CD8-positive, alpha-beta memory T cell (primary cell): ENCODE measurements at regions not wholly inside any gene's neighbourhood (a gene's known extent, or its start where the extent isn't known, plus 50 kb on each side); places are given as distances from the start of the nearest gene placed in this dataset.

Experiments used
- CTCF ChIA-PET: fragments of 350-600 bp; sonication (Branson Sonifier 250); formaldehyde crosslinking; loops from one replicate; lab custom pipeline; 2021; ENCODE audit warnings: antibody characterized with exemption; lab: Charles Lee
- POLR2A ChIA-PET: fragments of 350-600 bp; sonication (Branson Sonifier 250); formaldehyde crosslinking; loops from one replicate; lab custom pipeline; 2021; ENCODE audit warnings: antibody characterized with exemption; lab: Charles Lee
- DNase-seq, 5 donors: peaks; one replicate each; pipeline versions ENCODE4 v3.0.0 to v3.0.0-alpha.2; 2020 to 2022; ENCODE audit warnings: mixed read lengths in 1 of 5
- H3K27ac ChIP-seq: one replicate; pipeline ENCODE4 v1.7.0; 2013; ENCODE audit warnings: low read depth, mild to moderate bottlenecking, low read length, moderate library complexity
- H3K27me3 ChIP-seq: 2 replicates; pipeline ENCODE4 v1.7.0; 2013; ENCODE audit warnings: low read length, mild to moderate bottlenecking; ENCODE audit not compliant: insufficient read depth, poor library complexity, severe bottlenecking
- H3K36me3 ChIP-seq: 2 replicates; pipeline ENCODE4 v1.7.0; 2013; ENCODE audit warnings: mild to moderate bottlenecking, low read length, moderate library complexity; ENCODE audit not compliant: insufficient read depth
- H3K4me1 ChIP-seq: 2 replicates; pipeline ENCODE4 v1.7.0; 2013; ENCODE audit warnings: mild to moderate bottlenecking, low read length, moderate library complexity; ENCODE audit not compliant: insufficient read depth
- H3K4me3 ChIP-seq: 2 replicates; pipeline ENCODE4 v1.7.0; 2013; ENCODE audit warnings: mild to moderate bottlenecking, low read length
- H3K9me3 ChIP-seq: 2 replicates; pipeline ENCODE4 v1.7.0; 2013; ENCODE audit warnings: mild to moderate bottlenecking, low read length
- H3K27ac Mint-ChIP-seq, 8 donors: one replicate each; pipeline ENCODE4 v1.8.0; 2020 to 2021; ENCODE audit warnings: mixed read lengths in 8 of 8, mild to moderate bottlenecking in 6 of 8, inconsistent platforms in 3 of 8, moderate library complexity in 3 of 8
- H3K27me3 Mint-ChIP-seq, 2 donors: one replicate each; pipeline ENCODE4 v1.8.0; 2020 to 2021; ENCODE audit warnings: mixed read lengths in 2 of 2, mild to moderate bottlenecking in 1 of 2, moderate library complexity in 1 of 2
- H3K36me3 Mint-ChIP-seq, 3 donors: one replicate each; pipeline ENCODE4 v1.8.0; 2020 to 2021; ENCODE audit warnings: mixed read lengths in 3 of 3, inconsistent platforms in 1 of 3, mild to moderate bottlenecking in 1 of 3
- H3K4me1 Mint-ChIP-seq, 3 donors: one replicate each; pipeline ENCODE4 v1.8.0; 2020 to 2021; ENCODE audit warnings: mixed read lengths in 3 of 3, inconsistent platforms in 1 of 3, mild to moderate bottlenecking in 1 of 3
- H3K4me3 Mint-ChIP-seq, 7 donors: one replicate each; pipeline ENCODE4 v1.8.0; 2020 to 2021; ENCODE audit warnings: mixed read lengths in 7 of 7, mild to moderate bottlenecking in 6 of 7, moderate library complexity in 4 of 7, inconsistent platforms in 2 of 7
- H3K9me3 Mint-ChIP-seq, 5 donors: one replicate each; pipeline ENCODE4 v1.8.0; 2020 to 2022; ENCODE audit warnings: mixed read lengths in 5 of 5, mild to moderate bottlenecking in 3 of 5, moderate library complexity in 2 of 5, inconsistent platforms in 1 of 5

DNA sequence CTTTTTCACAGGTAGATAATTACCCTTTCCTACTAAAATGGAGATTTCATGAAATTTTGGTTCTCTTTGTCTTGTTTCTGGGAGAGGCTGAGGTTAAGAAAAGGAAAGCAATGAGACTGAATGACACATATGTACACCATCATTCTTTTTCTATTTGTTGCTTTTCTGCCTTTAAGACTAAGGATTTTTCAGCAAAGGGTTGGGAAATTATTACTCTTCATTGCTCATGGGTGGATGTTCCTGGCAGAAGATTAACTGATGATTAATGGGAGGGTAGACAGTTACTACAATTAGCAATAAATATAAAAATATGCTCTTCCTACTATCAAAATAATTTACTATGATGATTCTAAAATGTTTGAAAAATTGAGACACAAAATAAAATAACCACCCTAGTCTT, 316.5 kb upstream of the USP24 start:
- H3K9me3 Mint-ChIP-seq, result no peaks in the 10 kb centered on the region
- no peaks in the 10 kb centered on the region for H3K27me3 ChIP-seq
- H3K9me3 ChIP-seq, result no peaks in the 10 kb centered on the region
- no peaks in the 10 kb centered on the region for H3K36me3 ChIP-seq
- no peaks in the 10 kb centered on the region for H3K4me1 Mint-ChIP-seq
- H3K4me3 Mint-ChIP-seq, result no peak overlapping the region
- no peak overlapping the region for H3K27ac ChIP-seq
- CTCF ChIA-PET, result no interaction called here
- H3K27ac Mint-ChIP-seq, result no peak overlapping the region
- POLR2A ChIA-PET, result no interaction called here
- no peaks in the 10 kb centered on the region for H3K36me3 Mint-ChIP-seq
- DNase-seq, result no peak
- peaks cover 0 to 30% of the 10 kb centered on the region in 2 donors for H3K27me3 Mint-ChIP-seq
- no peaks in the 10 kb centered on the region for H3K4me1 ChIP-seq
- no peak overlapping the region for H3K4me3 ChIP-seq

DNA sequence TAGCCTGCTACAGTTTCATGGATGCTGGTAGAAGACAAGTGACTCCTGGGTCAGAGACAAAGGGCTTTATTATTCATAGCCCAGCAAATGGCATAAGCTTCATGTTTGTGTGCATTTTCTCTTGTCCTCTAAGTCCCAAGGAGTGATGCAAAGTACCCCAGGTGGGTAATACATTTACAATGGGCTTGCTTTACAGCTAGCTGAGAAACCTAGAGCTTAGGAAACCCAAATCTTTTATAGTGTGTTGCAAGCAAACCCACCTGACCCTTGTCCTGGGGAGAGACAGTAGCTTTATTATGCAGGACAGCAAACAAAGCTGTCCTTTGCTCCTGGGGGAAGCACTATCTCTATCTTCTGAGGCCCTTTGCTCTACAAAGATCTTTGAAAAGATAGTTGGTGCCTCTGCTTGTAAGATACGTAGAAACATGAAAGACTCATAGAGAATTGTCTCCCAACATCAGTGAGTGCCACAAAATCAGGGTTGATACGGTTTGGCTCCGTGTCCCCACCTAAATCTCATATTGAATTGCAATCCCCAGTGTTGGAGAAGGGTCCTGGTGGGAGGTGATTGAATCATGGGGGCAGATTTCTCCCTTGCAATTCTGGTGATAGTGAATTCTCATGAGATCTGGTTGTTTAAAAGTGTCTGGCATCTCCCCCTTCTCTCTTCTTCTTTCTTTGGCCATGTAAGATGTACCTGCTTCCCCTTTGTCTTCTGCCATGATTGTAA, 315.8 kb upstream of the USP24 start:
- H3K4me3 Mint-ChIP-seq, result no peak overlapping the region
- ChIA-PET CTCF (no interaction called here), POLR2A (no interaction called here)

DNA sequence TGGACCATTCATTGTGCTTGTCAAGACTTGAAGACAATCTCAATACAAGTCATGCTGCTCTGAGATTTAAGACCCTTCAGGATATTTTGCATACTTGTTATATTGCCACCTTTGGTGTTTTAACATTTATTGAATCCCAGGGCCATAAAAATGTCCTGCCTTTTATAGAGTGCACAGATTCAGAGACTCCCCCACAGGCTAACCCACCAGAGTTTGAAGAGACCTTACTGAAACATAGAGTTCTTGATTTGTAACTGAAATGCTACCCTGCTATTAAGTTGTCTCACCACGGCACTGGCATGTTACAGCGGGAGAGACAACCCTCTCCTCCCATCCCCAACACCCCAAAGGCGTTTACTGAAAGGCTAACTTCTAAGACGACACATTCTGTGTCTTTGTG, 313.9 kb upstream of the USP24 start:
- CTCF ChIA-PET, result no interaction called here
- POLR2A ChIA-PET, result no interaction called here

More for the DNA sequence above, 315.8 kb upstream of the USP24 start:
- Mint-ChIP-seq H3K9me3 (no peaks in the 10 kb centered on the region), H3K27me3 (peaks cover 0 to 33% of the 10 kb centered on the region in 2 donors), H3K27ac (no peak overlapping the region), H3K36me3 (no peaks in the 10 kb centered on the region), H3K4me1 (no peaks in the 10 kb centered on the region)
- H3K27ac ChIP-seq, result no peak overlapping the region
- H3K9me3 ChIP-seq, result no peaks in the 10 kb centered on the region
- H3K4me1 ChIP-seq, result no peaks in the 10 kb centered on the region
- H3K36me3 ChIP-seq, result no peaks in the 10 kb centered on the region
- no peak overlapping the region for H3K4me3 ChIP-seq
- H3K27me3 ChIP-seq, result no peaks in the 10 kb centered on the region
- no peak for DNase-seq

DNA sequence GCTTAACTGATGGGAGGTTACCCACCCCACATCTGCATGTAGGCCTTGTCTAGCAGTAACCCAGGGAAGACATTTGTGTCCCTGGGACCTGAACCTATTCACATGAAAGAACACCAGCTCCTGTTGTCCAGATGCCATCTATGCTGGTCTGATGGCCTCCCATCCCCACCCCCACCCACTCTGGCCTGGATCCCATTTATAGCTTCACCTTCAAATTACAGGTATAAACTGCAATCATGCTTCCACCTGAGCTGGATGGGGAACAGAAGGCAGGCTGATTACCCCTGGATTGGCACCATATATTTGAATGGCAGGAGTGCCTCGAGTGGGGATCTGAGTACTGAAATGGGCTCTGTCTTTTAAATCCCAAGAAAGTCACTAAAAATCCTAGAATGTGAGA, 312.7 kb upstream of the USP24 start:
- H3K4me3 ChIP-seq, result no peak overlapping the region
- no peaks in the 10 kb centered on the region for H3K9me3 ChIP-seq
- ChIA-PET POLR2A (no interaction called here), CTCF (no interaction called here)
- H3K4me3 Mint-ChIP-seq, result no peak overlapping the region
- H3K4me1 ChIP-seq, result no peaks in the 10 kb centered on the region
- DNase-seq, result no peak
- no peak overlapping the region for H3K27ac ChIP-seq
- H3K27me3 Mint-ChIP-seq, result peaks cover 5 to 25% of the 10 kb centered on the region in 2 donors
- no peaks in the 10 kb centered on the region for H3K36me3 ChIP-seq
- no peaks in the 10 kb centered on the region for H3K4me1 Mint-ChIP-seq
- H3K36me3 Mint-ChIP-seq, result no peaks in the 10 kb centered on the region
- no peak overlapping the region for H3K27ac Mint-ChIP-seq
- H3K9me3 Mint-ChIP-seq, result no peaks in the 10 kb centered on the region
- no peaks in the 10 kb centered on the region for H3K27me3 ChIP-seq

More for the DNA sequence above, 313.9 kb upstream of the USP24 start:
- no peaks in the 10 kb centered on the region for H3K36me3 ChIP-seq
- no peak overlapping the region for H3K27ac ChIP-seq
- H3K27ac Mint-ChIP-seq, result no peak overlapping the region
- H3K4me1 ChIP-seq, result no peaks in the 10 kb centered on the region
- H3K36me3 Mint-ChIP-seq, result no peaks in the 10 kb centered on the region
- DNase-seq, result no peak
- H3K4me3 Mint-ChIP-seq, result no peak overlapping the region
- H3K4me3 ChIP-seq, result no peak overlapping the region
- H3K27me3 Mint-ChIP-seq, result peaks cover under 1 to 33% of the 10 kb centered on the region in 2 donors
- no peaks in the 10 kb centered on the region for H3K9me3 Mint-ChIP-seq
- no peaks in the 10 kb centered on the region for H3K9me3 ChIP-seq
- no peaks in the 10 kb centered on the region for H3K4me1 Mint-ChIP-seq
- no peaks in the 10 kb centered on the region for H3K27me3 ChIP-seq

DNA sequence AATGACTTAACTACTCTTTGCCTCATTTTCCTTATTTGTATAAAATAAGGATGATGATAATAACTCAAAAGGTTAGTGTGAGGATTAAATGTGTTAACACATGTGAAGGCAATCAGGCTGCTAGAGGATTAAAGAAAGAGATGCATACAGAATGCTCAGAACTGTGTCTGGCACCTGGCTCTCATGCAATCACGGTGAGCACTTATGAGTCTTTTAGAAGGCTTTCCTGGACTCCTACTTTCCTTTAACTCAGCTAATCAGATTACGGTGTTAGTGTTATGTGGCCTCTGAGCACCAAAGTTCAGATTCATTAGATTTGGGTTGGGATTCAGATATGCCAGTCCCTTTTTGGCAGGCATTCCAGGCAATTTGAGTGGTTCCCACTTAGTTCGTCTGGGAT, 311.6 kb upstream of the USP24 start:
- H3K27me3 ChIP-seq, result no peaks in the 10 kb centered on the region

DNA sequence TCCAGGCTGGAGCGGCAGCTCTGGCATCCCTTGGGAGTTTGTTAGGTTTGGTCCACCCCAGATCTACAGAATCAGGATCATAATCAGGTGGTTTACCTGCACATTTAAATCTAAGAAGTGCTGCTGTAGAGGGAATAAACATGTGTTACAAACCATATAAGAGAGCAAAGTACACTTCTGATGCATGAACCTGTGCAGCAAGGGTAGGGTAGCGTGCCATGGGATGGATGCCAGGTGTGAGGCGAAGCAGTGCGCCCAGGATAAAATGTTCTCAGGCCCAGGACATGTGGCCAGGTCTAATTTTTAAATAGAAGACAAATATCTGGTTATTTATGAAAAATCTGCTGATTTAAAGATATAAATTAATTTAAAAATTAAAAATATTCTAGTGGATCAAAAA, 308.8 kb upstream of the USP24 start:
- Mint-ChIP-seq H3K27ac (no peak overlapping the region), H3K9me3 (no peaks in the 10 kb centered on the region), H3K27me3 (peaks cover 5 to 9% of the 10 kb centered on the region in 2 donors), H3K4me3 (no peak overlapping the region), H3K4me1 (no peaks in the 10 kb centered on the region), H3K36me3 (no peaks in the 10 kb centered on the region)
- H3K27ac ChIP-seq, result no peak overlapping the region
- H3K4me3 ChIP-seq, result no peak overlapping the region
- no peak for DNase-seq
- no peaks in the 10 kb centered on the region for H3K9me3 ChIP-seq
- H3K36me3 ChIP-seq, result no peaks in the 10 kb centered on the region
- POLR2A ChIA-PET, result no interaction called here
- CTCF ChIA-PET, result no interaction called here
- no peaks in the 10 kb centered on the region for H3K4me1 ChIP-seq
- no peaks in the 10 kb centered on the region for H3K27me3 ChIP-seq

More for the DNA sequence above, 311.6 kb upstream of the USP24 start:
- Histone ChIP-seq H3K27ac (no peak overlapping the region), H3K4me1 (no peaks in the 10 kb centered on the region), H3K36me3 (no peaks in the 10 kb centered on the region), H3K9me3 (no peaks in the 10 kb centered on the region), H3K4me3 (no peak overlapping the region)
- ChIA-PET POLR2A (no interaction called here), CTCF (no interaction called here)
- Mint-ChIP-seq H3K27me3 (peaks cover 5 to 20% of the 10 kb centered on the region in 2 donors), H3K4me3 (no peak overlapping the region), H3K36me3 (no peaks in the 10 kb centered on the region), H3K9me3 (no peaks in the 10 kb centered on the region), H3K27ac (no peak overlapping the region), H3K4me1 (no peaks in the 10 kb centered on the region)
- no peak for DNase-seq

DNA sequence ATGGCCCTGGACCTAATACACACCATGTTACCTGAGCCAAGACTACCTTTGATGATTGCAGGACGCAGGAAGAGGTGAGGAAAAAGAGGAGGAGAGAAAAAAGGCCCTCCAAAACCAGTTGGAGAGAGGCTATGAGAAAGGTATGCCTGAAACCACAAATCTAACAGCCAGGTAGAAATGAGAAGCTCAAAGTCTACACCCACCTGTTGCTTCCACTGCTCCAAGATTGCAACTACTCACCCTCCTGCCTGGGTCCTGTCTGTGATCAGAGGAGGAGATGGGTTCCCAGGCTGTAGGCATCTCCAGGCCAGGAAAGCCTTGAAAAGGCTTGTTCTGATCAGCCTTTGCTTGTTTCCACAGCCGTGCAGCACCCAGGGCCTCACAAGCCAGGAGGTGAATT, 307.8 kb upstream of the USP24 start:
- Mint-ChIP-seq H3K4me3 (no peak overlapping the region), H3K4me1 (no peaks in the 10 kb centered on the region), H3K27ac (no peak overlapping the region), H3K36me3 (no peaks in the 10 kb centered on the region), H3K9me3 (no peaks in the 10 kb centered on the region), H3K27me3 (peaks cover 3 to 6% of the 10 kb centered on the region in 2 donors)
- Histone ChIP-seq H3K4me3 (no peak overlapping the region), H3K9me3 (no peaks in the 10 kb centered on the region), H3K36me3 (no peaks in the 10 kb centered on the region), H3K27ac (no peak overlapping the region), H3K4me1 (no peaks in the 10 kb centered on the region), H3K27me3 (no peaks in the 10 kb centered on the region)
- POLR2A ChIA-PET, result no interaction called here
- no peak for DNase-seq
- CTCF ChIA-PET, result no interaction called here

DNA sequence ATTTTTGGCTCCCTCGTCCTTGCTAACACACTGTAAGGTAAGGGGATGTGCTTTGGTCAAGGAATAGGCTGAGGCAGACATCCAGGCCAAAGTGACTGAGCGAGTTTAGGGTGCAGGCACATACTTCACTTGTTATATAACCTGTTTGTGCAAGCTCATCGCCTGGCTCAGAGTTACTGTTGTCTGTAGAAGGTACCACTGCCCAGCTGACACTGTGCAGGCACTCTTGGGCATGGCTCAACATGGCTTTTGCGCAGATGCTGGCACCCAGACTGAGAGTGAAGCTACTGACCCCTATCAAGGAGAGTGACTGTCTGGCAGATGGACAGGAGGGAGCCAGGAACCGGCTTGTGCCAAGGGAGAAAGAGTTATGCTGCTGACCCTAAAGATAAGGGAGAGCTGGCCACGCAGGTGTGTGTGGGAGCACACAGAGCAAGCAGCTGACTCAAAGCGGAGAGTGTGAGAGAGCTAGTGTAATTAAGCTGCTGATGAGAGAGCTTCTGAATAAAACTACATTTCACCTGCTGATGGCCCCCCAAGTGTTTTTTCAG, 307.3 kb upstream of the USP24 start:
- no peaks in the 10 kb centered on the region for H3K4me1 ChIP-seq
- H3K4me3 Mint-ChIP-seq, result no peak overlapping the region
- ChIA-PET POLR2A (no interaction called here), CTCF (no interaction called here)
- H3K4me3 ChIP-seq, result no peak overlapping the region
- H3K9me3 ChIP-seq, result no peaks in the 10 kb centered on the region
- H3K36me3 ChIP-seq, result no peaks in the 10 kb centered on the region
- DNase-seq, result no peak
- no peak overlapping the region for H3K27ac ChIP-seq
- H3K9me3 Mint-ChIP-seq, result no peaks in the 10 kb centered on the region
- no peaks in the 10 kb centered on the region for H3K4me1 Mint-ChIP-seq
- peaks cover 6 to 7% of the 10 kb centered on the region in 2 donors for H3K27me3 Mint-ChIP-seq
- no peak overlapping the region for H3K27ac Mint-ChIP-seq
- H3K36me3 Mint-ChIP-seq, result no peaks in the 10 kb centered on the region
- H3K27me3 ChIP-seq, result no peaks in the 10 kb centered on the region
